Lower leg skin (tissue), 3 donors: ENCODE measurements at regions not wholly inside any gene's neighbourhood (a gene's known extent, or its start where the extent isn't known, plus 50 kb on each side); places are given as distances from the start of the nearest gene placed in this dataset.

Experiments
- POLR2A ChIP-seq, 2 donors: fragments of 450-650 bp; IDR thresholded peaks; one replicate each; pipeline ENCODE4 v1.6.1; 2016 to 2017; ENCODE audit warnings: antibody characterized with exemption in 2 of 2, mild to moderate bottlenecking in 1 of 2, moderate library complexity in 1 of 2
- TF ChIP-seq, protein P1 (sequence below), 3 donors: fragments of 450-650 bp; IDR thresholded peaks; one replicate each; pipeline ENCODE4 v1.5.1; 2016; ENCODE audit warnings: antibody characterized with exemption in 3 of 3, mild to moderate bottlenecking in 3 of 3, moderate library complexity in 2 of 3

DNA sequence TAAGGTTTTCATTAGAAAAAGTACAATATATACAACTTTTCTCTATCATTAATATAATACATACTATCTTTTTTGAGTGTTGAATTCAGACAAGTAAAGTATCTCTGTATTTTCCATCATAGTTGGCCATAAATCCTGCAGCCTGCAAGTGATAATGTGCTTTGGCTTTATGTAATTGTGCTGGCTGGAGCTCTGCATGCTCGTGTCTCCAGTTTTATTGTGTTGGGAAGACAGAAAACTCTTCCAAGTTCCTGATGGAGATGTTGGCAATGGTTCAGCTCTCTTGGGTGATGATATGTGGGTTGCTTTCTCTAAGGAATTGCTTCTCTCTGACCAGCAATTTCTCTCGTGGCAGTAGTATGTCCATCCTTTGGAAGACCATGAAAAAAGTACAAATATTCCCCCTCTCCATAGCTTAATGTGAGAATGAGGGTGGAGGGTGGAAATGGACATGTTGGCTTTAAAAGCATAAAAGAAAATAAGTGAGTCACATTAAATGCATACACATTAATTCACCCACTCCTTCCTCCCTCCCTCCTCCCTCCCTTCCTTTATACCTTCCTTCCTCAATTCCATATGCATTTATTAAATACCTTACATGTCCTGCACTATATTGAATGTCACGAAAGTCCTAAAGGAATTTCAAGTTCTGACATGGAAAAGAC, 344.2 kb downstream of the MTX2 start:
- TF ChIP-seq, protein P1, sequence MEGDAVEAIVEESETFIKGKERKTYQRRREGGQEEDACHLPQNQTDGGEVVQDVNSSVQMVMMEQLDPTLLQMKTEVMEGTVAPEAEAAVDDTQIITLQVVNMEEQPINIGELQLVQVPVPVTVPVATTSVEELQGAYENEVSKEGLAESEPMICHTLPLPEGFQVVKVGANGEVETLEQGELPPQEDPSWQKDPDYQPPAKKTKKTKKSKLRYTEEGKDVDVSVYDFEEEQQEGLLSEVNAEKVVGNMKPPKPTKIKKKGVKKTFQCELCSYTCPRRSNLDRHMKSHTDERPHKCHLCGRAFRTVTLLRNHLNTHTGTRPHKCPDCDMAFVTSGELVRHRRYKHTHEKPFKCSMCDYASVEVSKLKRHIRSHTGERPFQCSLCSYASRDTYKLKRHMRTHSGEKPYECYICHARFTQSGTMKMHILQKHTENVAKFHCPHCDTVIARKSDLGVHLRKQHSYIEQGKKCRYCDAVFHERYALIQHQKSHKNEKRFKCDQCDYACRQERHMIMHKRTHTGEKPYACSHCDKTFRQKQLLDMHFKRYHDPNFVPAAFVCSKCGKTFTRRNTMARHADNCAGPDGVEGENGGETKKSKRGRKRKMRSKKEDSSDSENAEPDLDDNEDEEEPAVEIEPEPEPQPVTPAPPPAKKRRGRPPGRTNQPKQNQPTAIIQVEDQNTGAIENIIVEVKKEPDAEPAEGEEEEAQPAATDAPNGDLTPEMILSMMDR (IDR thresholded peaks at IDR 0.05): no peak
- TF ChIP-seq POLR2A (IDR thresholded peaks at IDR 0.05): no peak
